Calu3 (cell line): ENCODE measurements at regions not wholly inside any gene's neighbourhood (a gene's known extent, or its start where the extent isn't known, plus 50 kb on each side); places are given as distances from the start of the nearest gene placed in this dataset.

Source experiments
- BruUV-seq: library from RNA; stranded (reverse); fragments of 400-500 nt; replicated peaks from 2 replicates; lab custom pipeline; 2021; lab: Mats Ljungman, UMichigan
- CTCF ChIA-PET: fragments of 300-600 bp; sonication (Branson Sonifier 250); formaldehyde crosslinking; loops from one replicate; lab custom pipeline; 2022; ENCODE audit warnings: antibody characterized with exemption; lab: Charles Lee
- DNase-seq: peaks from one replicate; pipeline ENCODE4 v3.0.0; 2022
- H3K27ac Mint-ChIP-seq: one replicate; pipeline ENCODE4 v1.8.0; 2022; ENCODE audit warnings: mixed read lengths; ENCODE audit not compliant: unreplicated experiment
- H3K27me3 Mint-ChIP-seq: one replicate; pipeline ENCODE4 v1.8.0; 2022; ENCODE audit warnings: mixed read lengths; ENCODE audit not compliant: unreplicated experiment
- H3K36me3 Mint-ChIP-seq: one replicate; pipeline ENCODE4 v1.8.0; 2022; ENCODE audit warnings: mild to moderate bottlenecking, moderate library complexity, mixed read lengths; ENCODE audit not compliant: insufficient read depth, unreplicated experiment
- H3K4me1 Mint-ChIP-seq: one replicate; pipeline ENCODE4 v1.8.0; 2022; ENCODE audit warnings: mild to moderate bottlenecking, low read depth, mixed read lengths; ENCODE audit not compliant: unreplicated experiment
- H3K4me3 Mint-ChIP-seq: one replicate; pipeline ENCODE4 v1.8.0; 2022; ENCODE audit warnings: mild to moderate bottlenecking, low read depth, moderate library complexity, mixed read lengths; ENCODE audit not compliant: unreplicated experiment
- H3K9me3 Mint-ChIP-seq: one replicate; pipeline ENCODE4 v1.8.0; 2022; ENCODE audit warnings: low read depth, mixed read lengths; ENCODE audit not compliant: unreplicated experiment
- intact Hi-C: fragments of 100-400 bp; cut with micrococcal nuclease; formaldehyde crosslinking; loops from one replicate; pipeline ENCODE4 v1.10.0; 2022; ENCODE audit not compliant: unreplicated experiment
- TF ChIP-seq, protein P1 (sequence below): fragments of 200-600 bp; IDR thresholded peaks from one replicate; pipeline ENCODE4 v1.8.0; 2022; ENCODE audit warnings: antibody characterized with exemption; ENCODE audit not compliant: unreplicated experiment

DNA sequence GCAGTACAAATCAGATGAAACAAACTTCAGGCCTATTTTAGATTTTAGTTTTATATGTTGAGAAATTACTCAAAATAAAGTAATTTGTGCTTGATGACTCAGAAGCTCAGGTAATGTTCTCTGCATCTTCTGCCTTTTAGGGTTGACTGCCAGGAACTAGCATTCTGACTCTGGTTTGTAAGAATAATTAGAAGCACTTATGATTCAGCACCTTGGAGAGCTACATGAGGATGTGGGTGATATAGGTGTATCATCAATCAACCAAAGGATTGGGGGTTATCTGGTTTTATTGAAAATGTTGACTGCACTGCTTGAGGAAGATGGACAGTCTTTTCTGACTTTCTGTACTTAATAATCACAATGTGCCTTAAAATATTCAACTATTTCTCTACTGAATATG is 118.7 kb upstream of the SGCD start:
- CTCF ChIA-PET = no interaction called here
- H3K4me1 Mint-ChIP-seq = no peaks in the 10 kb centered on the region
- H3K4me3 Mint-ChIP-seq = no peak overlapping the region
- TF ChIP-seq, protein P1, sequence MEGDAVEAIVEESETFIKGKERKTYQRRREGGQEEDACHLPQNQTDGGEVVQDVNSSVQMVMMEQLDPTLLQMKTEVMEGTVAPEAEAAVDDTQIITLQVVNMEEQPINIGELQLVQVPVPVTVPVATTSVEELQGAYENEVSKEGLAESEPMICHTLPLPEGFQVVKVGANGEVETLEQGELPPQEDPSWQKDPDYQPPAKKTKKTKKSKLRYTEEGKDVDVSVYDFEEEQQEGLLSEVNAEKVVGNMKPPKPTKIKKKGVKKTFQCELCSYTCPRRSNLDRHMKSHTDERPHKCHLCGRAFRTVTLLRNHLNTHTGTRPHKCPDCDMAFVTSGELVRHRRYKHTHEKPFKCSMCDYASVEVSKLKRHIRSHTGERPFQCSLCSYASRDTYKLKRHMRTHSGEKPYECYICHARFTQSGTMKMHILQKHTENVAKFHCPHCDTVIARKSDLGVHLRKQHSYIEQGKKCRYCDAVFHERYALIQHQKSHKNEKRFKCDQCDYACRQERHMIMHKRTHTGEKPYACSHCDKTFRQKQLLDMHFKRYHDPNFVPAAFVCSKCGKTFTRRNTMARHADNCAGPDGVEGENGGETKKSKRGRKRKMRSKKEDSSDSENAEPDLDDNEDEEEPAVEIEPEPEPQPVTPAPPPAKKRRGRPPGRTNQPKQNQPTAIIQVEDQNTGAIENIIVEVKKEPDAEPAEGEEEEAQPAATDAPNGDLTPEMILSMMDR = no peak
- no peak overlapping the region for H3K27ac Mint-ChIP-seq
- no peaks in the 10 kb centered on the region for H3K27me3 Mint-ChIP-seq
- no TSS peak for BruUV-seq
- no peak for DNase-seq
- no peaks in the 10 kb centered on the region for H3K36me3 Mint-ChIP-seq
- H3K9me3 Mint-ChIP-seq = peaks cover 18% of the 10 kb centered on the region
- intact Hi-C loops = no loop called here

DNA sequence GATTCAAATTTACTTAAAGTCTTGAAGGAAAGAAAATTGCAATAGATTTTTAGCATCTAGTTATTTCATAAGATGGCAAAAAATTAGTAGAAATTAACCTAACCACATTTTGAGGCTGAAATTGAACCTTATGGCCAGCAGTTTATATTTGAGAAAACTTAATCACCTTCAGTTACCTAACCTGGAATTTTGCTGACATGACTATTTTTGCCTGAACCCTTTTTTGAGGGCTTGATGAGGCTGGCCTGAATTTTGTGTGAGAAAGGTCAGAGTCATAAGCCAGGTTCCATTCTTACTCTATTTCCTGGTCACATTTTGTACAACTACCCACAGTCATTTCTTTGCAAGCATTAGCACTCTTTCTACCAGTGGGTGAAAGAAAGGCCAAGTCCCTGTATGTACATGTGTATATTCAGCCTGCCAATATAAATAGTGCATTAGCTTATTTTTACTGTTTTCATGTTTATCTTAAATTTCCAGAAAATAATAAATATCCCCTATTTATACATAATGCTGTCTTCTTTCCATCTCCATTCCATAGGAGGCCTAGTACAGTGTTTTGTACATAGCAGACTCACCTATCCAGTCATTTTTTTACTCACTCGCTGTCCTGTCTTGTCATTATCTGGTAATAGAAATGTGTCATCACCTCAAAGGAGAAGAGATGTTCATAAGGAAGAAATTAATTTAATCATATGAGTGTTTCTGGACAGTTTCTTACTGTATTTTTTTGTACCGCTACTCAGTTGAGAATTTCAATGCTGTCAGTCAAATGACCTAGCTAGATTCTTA is 108.4 kb upstream of the SGCD start:
- no peak for DNase-seq
- BruUV-seq = no TSS peak
- CTCF ChIA-PET = no interaction called here
- no peak overlapping the region for H3K4me3 Mint-ChIP-seq
- no peak overlapping the region for H3K27ac Mint-ChIP-seq
- no peaks in the 10 kb centered on the region for H3K4me1 Mint-ChIP-seq
- no peaks in the 10 kb centered on the region for H3K36me3 Mint-ChIP-seq
- no peaks in the 10 kb centered on the region for H3K27me3 Mint-ChIP-seq
- H3K9me3 Mint-ChIP-seq = peaks cover 18% of the 10 kb centered on the region
- TF ChIP-seq, protein P1 = no peak
- intact Hi-C loops = no loop called here

DNA sequence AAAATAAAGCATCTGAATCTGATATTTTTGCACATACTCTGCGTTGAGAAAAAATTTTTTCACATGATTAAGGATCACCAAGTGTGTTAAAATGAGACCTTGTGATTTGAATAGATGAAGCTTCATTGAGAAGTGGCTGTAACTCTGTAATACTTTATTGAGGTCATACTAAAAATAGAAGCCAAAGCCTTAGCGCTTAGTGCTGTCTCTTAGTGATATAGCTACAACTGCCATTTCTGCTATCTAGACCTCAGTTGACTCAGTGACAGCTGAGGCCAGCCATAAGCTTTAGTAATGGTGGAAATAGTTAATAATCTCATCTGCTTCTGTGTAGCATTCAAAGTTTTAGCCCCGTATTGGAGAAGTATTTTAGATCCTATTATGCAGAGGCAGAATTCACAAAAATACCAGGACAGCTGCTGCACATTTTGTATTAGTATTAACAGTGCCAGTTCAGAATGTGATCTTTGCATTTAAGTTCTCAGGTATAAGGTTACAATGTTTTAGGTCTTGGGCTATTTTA is 107.4 kb upstream of the SGCD start:
- intact Hi-C loops = no loop called here
- H3K4me3 Mint-ChIP-seq = no peak overlapping the region
- peaks cover 18% of the 10 kb centered on the region for H3K9me3 Mint-ChIP-seq
- BruUV-seq = no TSS peak
- DNase-seq = no peak
- TF ChIP-seq, protein P1 = no peak
- no peak overlapping the region for H3K27ac Mint-ChIP-seq
- H3K4me1 Mint-ChIP-seq = no peaks in the 10 kb centered on the region
- H3K36me3 Mint-ChIP-seq = no peaks in the 10 kb centered on the region
- CTCF ChIA-PET = interaction anchor here (0.6 kb wide), 1 partner anchor 20 kb away, joined by 14 read pairs; no protein-coding TSS in a partner anchor
- no peaks in the 10 kb centered on the region for H3K27me3 Mint-ChIP-seq

DNA sequence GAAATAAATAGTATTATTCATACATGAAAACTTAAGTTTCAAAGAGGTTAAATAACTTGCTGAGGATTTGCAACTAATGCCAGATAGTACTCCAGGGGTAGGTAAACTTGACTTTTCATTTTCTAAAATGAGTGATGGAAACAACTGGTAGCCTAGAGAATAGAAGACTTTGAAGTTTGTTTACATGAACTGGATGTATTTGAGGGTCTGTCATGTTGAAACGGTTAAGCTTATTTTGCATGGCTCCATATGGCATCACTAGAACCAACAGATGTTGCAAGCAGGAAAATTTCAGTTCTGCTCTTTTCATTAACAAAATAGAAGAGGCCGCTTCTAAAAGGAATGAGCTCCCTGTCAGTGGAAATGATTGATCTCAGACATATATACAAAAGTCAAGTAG is 105.1 kb upstream of the SGCD start:
- no peak overlapping the region for H3K27ac Mint-ChIP-seq
- DNase-seq = no peak
- H3K36me3 Mint-ChIP-seq = no peaks in the 10 kb centered on the region
- no peak overlapping the region for H3K4me3 Mint-ChIP-seq
- H3K9me3 Mint-ChIP-seq = peaks cover 15% of the 10 kb centered on the region
- BruUV-seq = no TSS peak
- intact Hi-C loops = no loop called here
- CTCF ChIA-PET = no interaction called here
- TF ChIP-seq, protein P1 = no peak
- no peaks in the 10 kb centered on the region for H3K4me1 Mint-ChIP-seq
- no peaks in the 10 kb centered on the region for H3K27me3 Mint-ChIP-seq
